ENCODE measurements at regions not wholly inside any gene's neighbourhood (a gene's known extent, or its start where the extent isn't known, plus 50 kb on each side); places are given as distances from the start of the nearest gene placed in this dataset.

GRCh38 chr5:101539315-101539714 lies 636.2 kb upstream of the ST8SIA4 start:
- peaks cover 0 to 4% of the 10 kb centered on the region in 2 experiments; a peak in 2 of 4 replicates for H3K4me1 Mint-ChIP-seq
- no peak for TF ChIP-seq CTCF (conservative IDR thresholded peaks at IDR 0.05)
- H3K9me3 Mint-ChIP-seq, result no peaks in the 10 kb centered on the region
- no peak for DNase-seq
- no peaks in the 10 kb centered on the region for H3K79me1 ChIP-seq (ENCODE audit: insufficient read depth, low read depth, low read length, poor library complexity, severe bottlenecking)
- H3K9me3 ChIP-seq (ENCODE audit: control insufficient read depth, low read depth, low read length), result no peaks in the 10 kb centered on the region
- H2BK20ac ChIP-seq (ENCODE audit: low read depth, low read length, poor library complexity, severe bottlenecking), result no peak overlapping the region
- WGBS (ENCODE audit: extremely low coverage, insufficient read length, low lambda C conversion rate), result no CpG with 5 or more reads among the region's 3 CpGs
- no peak overlapping the region for H2BK5ac ChIP-seq (ENCODE audit: insufficient read length, low read length)
- no peaks in the 10 kb centered on the region for H3K79me2 ChIP-seq (ENCODE audit: insufficient read depth, low read length)
- H4K20me1 ChIP-seq (ENCODE audit: control insufficient read depth, insufficient read depth, insufficient read length), result no peaks in the 10 kb centered on the region
- no peak overlapping the region for H3K56ac ChIP-seq (ENCODE audit: insufficient read length, low read depth, low read length)
- peaks cover 2% of the 10 kb centered on the region; the same call in 1 of the 2 replicates for H3K4me1 ChIP-seq (ENCODE audit: insufficient read depth, low read length)
- no peak overlapping the region for H3K27ac Mint-ChIP-seq
- H4K91ac ChIP-seq (ENCODE audit: insufficient read length, low read depth, low read length), result no peak overlapping the region
- H2BK120ac ChIP-seq (ENCODE audit: low read depth, low read length, poor library complexity, severe bottlenecking), result no peak overlapping the region
- no peak overlapping the region for H3K4me2 ChIP-seq (ENCODE audit: insufficient read depth, insufficient read length, low read length)
- H3K4me3 Mint-ChIP-seq, result no peak overlapping the region
- no peak overlapping the region for H3K18ac ChIP-seq (ENCODE audit: insufficient read length, low read depth, low read length)
- H3K27me3 ChIP-seq (ENCODE audit: insufficient read depth, low read length), result no peaks in the 10 kb centered on the region
- H3K9ac ChIP-seq (ENCODE audit: extremely low read depth, insufficient read length, low read length), result no peak overlapping the region
- H3K27ac ChIP-seq (ENCODE audit: insufficient read length, low read depth, low read length), result no peak overlapping the region
- no peaks in the 10 kb centered on the region for H3K23me2 ChIP-seq (ENCODE audit: insufficient read length, low read depth, low read length, poor library complexity, severe bottlenecking)
- no peak overlapping the region for H3K4ac ChIP-seq (ENCODE audit: low read depth, low read length)
- H4K5ac ChIP-seq (ENCODE audit: insufficient read length, low read depth, low read length), result no peak overlapping the region
- no peak overlapping the region for H3K14ac ChIP-seq (ENCODE audit: insufficient read depth, low read length)
- no peak overlapping the region for H2AK5ac ChIP-seq (ENCODE audit: insufficient read length, low read length)
- no peaks in the 10 kb centered on the region for H3K27me3 Mint-ChIP-seq (ENCODE audit: low read depth)
- H3K23ac ChIP-seq (ENCODE audit: insufficient read length, low read depth, low read length), result no peak overlapping the region
- no peak overlapping the region for H2AFZ ChIP-seq (ENCODE audit: low read length)
- no peak overlapping the region for H2BK15ac ChIP-seq (ENCODE audit: low read depth, low read length)
- H4K8ac ChIP-seq (replicated peaks; ENCODE audit: insufficient read length, low read depth, low read length), result no peak overlapping the region
- H3K36me3 Mint-ChIP-seq (ENCODE audit: insufficient read depth in 1 of 3, low read depth in 3 of 3), result no peaks in the 10 kb centered on the region
- H3T11ph ChIP-seq (ENCODE audit: low read length), result no peak overlapping the region
- H2BK12ac ChIP-seq (ENCODE audit: insufficient read length, low read depth, low read length), result no peak overlapping the region

All from H9 (cell line).